Kidney (tissue), 13 donors: ENCODE measurements at regions not wholly inside any gene's neighbourhood (a gene's known extent, or its start where the extent isn't known, plus 50 kb on each side); places are given as distances from the start of the nearest gene placed in this dataset.

Source experiments
- DNase-seq, 5 donors: peaks; one replicate each; pipeline ENCODE4 v3.0.0-alpha.2; 2013 to 2020
- FAIRE-seq: peaks from 2 replicates; lab custom pipeline; 2012; peaks lifted over from hg19 to GRCh38; lab: Jason Lieb, UNC
- H3K27ac ChIP-seq, 2 donors: one replicate each; pipeline ENCODE4 v1.7.0; 2013; ENCODE audit warnings: low read depth in 2 of 2, low read length in 2 of 2, inconsistent platforms in 1 of 2
- H3K27me3 ChIP-seq: one replicate; pipeline ENCODE4 v1.7.1; 2013; ENCODE audit warnings: low read length, inconsistent platforms; ENCODE audit not compliant: control insufficient read depth, insufficient read depth
- H3K36me3 ChIP-seq, 3 donors: one replicate each; pipeline versions ENCODE4 v1.7.0 to v1.7.1; 2013; ENCODE audit warnings: low read length in 3 of 3, control low read depth in 1 of 3, inconsistent platforms in 1 of 3; ENCODE audit not compliant: insufficient read depth in 3 of 3, control insufficient read depth in 2 of 3
- H3K4me1 ChIP-seq, 3 donors: one replicate each; pipeline versions ENCODE4 v1.7.0 to v1.7.1; 2013; ENCODE audit warnings: low read length in 3 of 3, inconsistent platforms in 1 of 3, low read depth in 1 of 3; ENCODE audit not compliant: control insufficient read depth in 2 of 3, insufficient read depth in 2 of 3
- H3K4me3 ChIP-seq, 3 donors: one replicate each; pipeline versions ENCODE4 v1.7.0 to v1.8.1; 2013; ENCODE audit warnings: low read length in 3 of 3, control low read depth in 1 of 3, inconsistent platforms in 1 of 3
- H3K9ac ChIP-seq, 3 donors: one replicate each; pipeline versions ENCODE4 v1.7.0 to v1.7.1; 2013; ENCODE audit warnings: low read length in 3 of 3, control low read depth in 1 of 3, inconsistent platforms in 1 of 3
- H3K9me3 ChIP-seq, 3 donors: one replicate each; pipeline versions ENCODE4 v1.7.0 to v1.7.1; 2013; ENCODE audit warnings: low read length in 3 of 3, control low read depth in 1 of 3, inconsistent platforms in 1 of 3; ENCODE audit not compliant: control insufficient read depth in 2 of 3, insufficient read depth in 1 of 3
- CTCF ChIP-seq: IDR thresholded peaks from 3 replicates; pipeline ENCODE4 v1.5.1; 2012; ENCODE audit warnings: mild to moderate bottlenecking, moderate library complexity, borderline replicate concordance; ENCODE audit not compliant: insufficient read depth; ENCODE audit errors: extremely low read depth
- intact Hi-C: fragments of 100-400 bp; cut with DNase I; formaldehyde crosslinking; loops from one replicate; pipeline ENCODE4 v1.11.1; 2022
- donor health status: control.
- donor health status: control.
- donor health status: control.
- donor health status: control.
- donor health status: control.
- donor health status: DM: yes; HTN: yes; CAD: no.
- donor health status: Normal renal cell carcinoma (clear cell type).

- DNase-seq = peak in 2 of 5 donors; percentile 25 to 65
- no peak overlapping the region for H3K4me3 ChIP-seq
- FAIRE-seq = no peak
- TF ChIP-seq CTCF = no peak
- no peak overlapping the region for H3K27ac ChIP-seq
- no peaks in the 10 kb centered on the region for H3K36me3 ChIP-seq
- H3K27me3 ChIP-seq = no peaks in the 10 kb centered on the region
- H3K9ac ChIP-seq = no peak overlapping the region
- intact Hi-C loops = no loop called here
- no peaks in the 10 kb centered on the region for H3K9me3 ChIP-seq
- H3K4me1 ChIP-seq = no peaks in the 10 kb centered on the region
Observed at GRCh38 chr12:131383741-131384543, 326.9 kb upstream of the SFSWAP start.

- DNase-seq (peak in 1 of 5 donors; percentile 39), FAIRE-seq (no peak)
- Histone ChIP-seq H3K27me3 (no peaks in the 10 kb centered on the region), H3K4me1 (no peaks in the 10 kb centered on the region), H3K36me3 (no peaks in the 10 kb centered on the region), H3K9ac (no peak overlapping the region), H3K27ac (no peak overlapping the region), H3K9me3 (no peaks in the 10 kb centered on the region), H3K4me3 (no peak overlapping the region)
- intact Hi-C loops = no loop called here
- TF ChIP-seq CTCF = no peak
Observed at GRCh38 chr12:131384544-131384855, 326.4 kb upstream of the SFSWAP start.

- FAIRE-seq (no peak), DNase-seq (peak in 1 of 5 donors; percentile 45)
- Histone ChIP-seq H3K36me3 (no peaks in the 10 kb centered on the region), H3K27me3 (no peaks in the 10 kb centered on the region), H3K4me1 (no peaks in the 10 kb centered on the region), H3K9ac (no peak overlapping the region), H3K9me3 (no peaks in the 10 kb centered on the region), H3K4me3 (no peak overlapping the region), H3K27ac (no peak overlapping the region)
- intact Hi-C loops = no loop called here
- TF ChIP-seq CTCF = no peak
Observed at GRCh38 chr12:131385313-131386166, 325.4 kb upstream of the SFSWAP start.
